HFF-Myc (cell line): ENCODE measurements at regions not wholly inside any gene's neighbourhood (a gene's known extent, or its start where the extent isn't known, plus 50 kb on each side); places are given as distances from the start of the nearest gene placed in this dataset.
"Not testable (repeated sequence)": the region's sequence is repeated elsewhere in the genome, so short reads cannot be mapped to it uniquely, and the experiment has no call there.

Experiments
- DNase-seq: peaks from one replicate; pipeline ENCODE4 v3.0.0-alpha.2; 2011; ENCODE audit warnings: low read depth; ENCODE audit errors: extremely low read depth
- H3K4me3 ChIP-seq: replicated peaks from 2 replicates; pipeline ENCODE4 v1.5.1; 2011; ENCODE audit warnings: low read depth, mild to moderate bottlenecking, control low read depth, low read length
- TF ChIP-seq, protein P1 (sequence below): IDR thresholded peaks from 2 replicates; pipeline ENCODE4 v1.5.1; 2012; ENCODE audit warnings: mild to moderate bottlenecking, low read depth, low read length, control low read depth; ENCODE audit errors: missing control alignments

DNA sequence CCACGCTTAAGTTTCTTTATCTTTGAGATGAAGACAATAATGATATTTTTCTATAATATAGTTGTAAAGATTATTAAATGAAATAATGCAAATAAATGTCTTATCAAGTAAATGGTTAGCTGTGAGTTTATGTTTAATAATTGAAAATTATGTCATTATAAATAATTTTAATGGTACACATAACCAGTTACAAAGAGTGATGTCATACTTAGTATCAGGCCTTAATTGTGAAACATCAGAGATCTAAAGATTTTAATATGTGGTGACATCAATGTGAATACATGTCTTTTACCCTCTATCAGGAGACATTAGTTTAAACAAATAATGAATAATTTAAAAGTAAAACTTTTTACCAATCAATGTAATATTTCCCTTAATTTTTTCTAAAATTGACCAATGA, 63.8 kb upstream of the P2RY1 start:
- DNase-seq = no peak
- H3K4me3 ChIP-seq = no peak overlapping the region
- TF ChIP-seq, protein P1, sequence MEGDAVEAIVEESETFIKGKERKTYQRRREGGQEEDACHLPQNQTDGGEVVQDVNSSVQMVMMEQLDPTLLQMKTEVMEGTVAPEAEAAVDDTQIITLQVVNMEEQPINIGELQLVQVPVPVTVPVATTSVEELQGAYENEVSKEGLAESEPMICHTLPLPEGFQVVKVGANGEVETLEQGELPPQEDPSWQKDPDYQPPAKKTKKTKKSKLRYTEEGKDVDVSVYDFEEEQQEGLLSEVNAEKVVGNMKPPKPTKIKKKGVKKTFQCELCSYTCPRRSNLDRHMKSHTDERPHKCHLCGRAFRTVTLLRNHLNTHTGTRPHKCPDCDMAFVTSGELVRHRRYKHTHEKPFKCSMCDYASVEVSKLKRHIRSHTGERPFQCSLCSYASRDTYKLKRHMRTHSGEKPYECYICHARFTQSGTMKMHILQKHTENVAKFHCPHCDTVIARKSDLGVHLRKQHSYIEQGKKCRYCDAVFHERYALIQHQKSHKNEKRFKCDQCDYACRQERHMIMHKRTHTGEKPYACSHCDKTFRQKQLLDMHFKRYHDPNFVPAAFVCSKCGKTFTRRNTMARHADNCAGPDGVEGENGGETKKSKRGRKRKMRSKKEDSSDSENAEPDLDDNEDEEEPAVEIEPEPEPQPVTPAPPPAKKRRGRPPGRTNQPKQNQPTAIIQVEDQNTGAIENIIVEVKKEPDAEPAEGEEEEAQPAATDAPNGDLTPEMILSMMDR = no peak

DNA sequence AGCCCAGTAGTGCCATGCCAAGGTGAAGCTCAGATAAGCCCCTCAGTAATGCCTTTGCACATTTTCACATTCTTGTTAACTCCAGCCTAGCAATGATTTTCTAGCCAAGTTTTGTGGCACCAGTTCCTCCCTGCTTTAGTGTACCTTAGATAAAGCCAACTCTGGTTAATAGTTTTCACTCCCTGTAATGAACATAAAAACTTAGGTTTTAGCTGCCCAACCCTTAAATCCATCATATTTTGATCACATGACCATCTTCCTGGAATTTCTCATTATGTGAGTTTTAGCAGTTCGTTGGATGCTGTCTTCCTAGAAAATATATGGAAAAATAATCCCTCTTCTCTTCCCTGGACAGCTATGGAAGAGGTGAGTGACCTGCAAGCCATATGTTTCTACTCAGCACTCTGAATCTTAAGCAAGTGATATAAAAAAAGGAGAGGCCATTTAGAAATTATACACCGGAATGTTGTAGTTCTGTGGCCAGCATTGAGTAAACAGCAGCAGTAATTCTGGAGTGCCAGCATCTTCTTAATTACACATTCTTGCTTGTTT, 62.2 kb upstream of the P2RY1 start:
- no peak overlapping the region for H3K4me3 ChIP-seq
- DNase-seq = no peak
- TF ChIP-seq, protein P1 = no peak

DNA sequence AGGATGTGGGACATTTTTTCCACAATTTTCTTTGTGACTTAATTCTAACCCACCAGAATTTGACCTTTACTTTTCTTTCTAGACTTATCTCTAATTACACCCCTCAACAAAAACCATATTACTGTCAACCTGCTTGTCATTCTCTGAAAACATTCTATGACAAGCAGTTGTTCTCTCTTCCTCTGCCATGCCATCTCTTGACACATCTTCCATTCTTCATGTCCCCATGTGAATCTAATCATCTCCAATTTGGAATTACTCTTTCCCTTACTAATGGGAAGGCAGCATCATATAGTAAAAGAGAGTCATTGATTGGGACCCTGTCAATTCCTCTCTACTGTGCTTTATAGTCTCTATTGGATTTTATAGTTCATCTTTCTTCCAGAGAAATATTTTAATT, 61.3 kb upstream of the P2RY1 start:
- TF ChIP-seq, protein P1 = no peak
- no peak overlapping the region for H3K4me3 ChIP-seq
- no peak for DNase-seq

DNA sequence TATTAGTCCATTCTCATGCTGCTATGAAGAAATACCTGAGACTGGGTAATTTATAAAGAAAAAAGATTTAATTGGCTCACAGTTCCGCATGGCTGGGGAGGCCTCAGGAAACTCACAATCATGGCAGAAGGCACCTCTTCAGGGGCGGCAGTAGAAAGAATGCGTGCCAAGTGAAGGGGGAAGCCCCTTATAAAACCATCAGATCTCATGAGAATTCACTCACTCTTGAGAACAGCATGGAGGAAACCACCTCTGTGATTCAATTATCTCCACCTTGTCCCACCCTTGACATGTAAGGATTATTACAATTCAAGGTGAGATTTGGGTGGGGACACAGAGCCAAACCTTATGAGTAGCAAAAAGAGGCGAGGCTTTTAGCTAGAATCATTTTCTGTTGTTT, 60.7 kb upstream of the P2RY1 start:
- not testable (repeated sequence) for DNase-seq, H3K4me3 ChIP-seq

DNA sequence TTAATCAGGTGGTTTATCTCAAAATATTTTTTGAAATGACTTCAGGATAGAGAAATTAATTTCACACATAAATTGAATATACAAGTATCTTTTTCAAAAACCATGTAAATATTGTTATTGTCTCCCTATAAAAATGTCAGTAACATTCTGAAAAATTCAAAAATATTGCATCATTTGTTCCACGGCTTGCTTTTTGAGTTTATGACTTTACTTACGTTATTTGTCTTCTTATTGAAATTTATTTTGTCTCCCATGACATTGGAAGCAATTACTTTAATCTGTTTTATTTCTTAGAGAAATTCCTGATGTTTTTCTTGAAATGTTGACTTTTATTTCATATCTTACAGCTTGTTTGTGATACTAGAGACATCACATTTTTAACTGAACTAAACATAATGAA, 56.9 kb upstream of the P2RY1 start:
- no peak overlapping the region for H3K4me3 ChIP-seq
- DNase-seq = no peak
- TF ChIP-seq, protein P1 = no peak

DNA sequence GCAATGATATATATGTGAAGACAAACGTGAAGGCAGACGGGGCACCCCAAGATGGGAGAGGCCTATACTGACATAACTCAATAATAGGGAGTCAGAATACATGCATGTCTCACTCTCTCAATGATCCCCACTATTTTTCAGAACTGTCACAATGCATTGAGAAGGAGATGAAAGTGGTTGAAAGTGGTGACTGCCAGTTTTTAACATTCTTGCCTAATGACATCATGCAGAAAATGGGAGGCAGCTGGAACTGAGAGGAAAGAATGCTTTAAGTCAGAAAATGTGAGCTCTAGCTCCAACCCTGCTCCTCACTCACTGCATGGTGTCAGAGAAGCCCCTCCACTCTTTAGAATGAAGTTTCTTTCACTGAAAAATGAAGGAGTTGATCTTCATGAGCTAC, 55.3 kb upstream of the P2RY1 start:
- no peak overlapping the region for H3K4me3 ChIP-seq
- TF ChIP-seq, protein P1 = no peak
- DNase-seq = no peak

DNA sequence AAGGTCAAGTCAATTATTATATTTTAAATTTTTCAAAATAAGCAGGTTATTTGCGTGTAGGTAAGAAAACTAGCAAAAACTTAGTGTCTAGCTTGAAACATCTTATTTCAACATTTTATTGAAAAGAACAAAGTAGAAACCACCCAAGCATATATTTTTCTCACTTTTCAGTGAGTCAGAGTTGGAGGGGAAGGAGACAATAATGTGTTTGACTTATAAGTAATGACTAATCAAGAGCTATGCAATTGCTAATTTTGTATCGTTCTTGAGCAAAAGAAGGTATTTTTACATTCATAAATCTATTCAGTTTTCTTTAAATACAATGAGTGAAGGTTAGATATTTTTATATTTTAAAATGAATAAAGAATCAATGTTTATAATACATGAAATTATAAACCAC, 54.4 kb upstream of the P2RY1 start:
- DNase-seq = no peak
- TF ChIP-seq, protein P1 = no peak
- H3K4me3 ChIP-seq = no peak overlapping the region
